GM12892 (cell line): ENCODE measurements at regions not wholly inside any gene's neighbourhood (a gene's known extent, or its start where the extent isn't known, plus 50 kb on each side); places are given as distances from the start of the nearest gene placed in this dataset.

Source experiments
- DNase-seq: peaks from one replicate; pipeline ENCODE4 v3.0.0; 2011; ENCODE audit not compliant: insufficient read length
- FAIRE-seq: peaks from 2 replicates; lab custom pipeline; 2011; peaks lifted over from hg19 to GRCh38; lab: Jason Lieb, UNC
- POLR2A ChIP-seq: IDR thresholded peaks from 2 replicates; pipeline ENCODE4 v1.6.1; 2011; ENCODE audit warnings: low read depth, low read length, control low read depth
- POLR2AphosphoS5 ChIP-seq: IDR thresholded peaks from 2 replicates; pipeline ENCODE4 v1.6.1; 2011; ENCODE audit warnings: low read depth, low read length, control low read depth
- TAF1 ChIP-seq: IDR thresholded peaks from 2 replicates; pipeline ENCODE4 v1.6.1; 2011; ENCODE audit warnings: low read depth, mild to moderate bottlenecking, control low read depth, low read length, borderline replicate concordance

- DNase-seq (no peak), FAIRE-seq (no peak)
- TF ChIP-seq POLR2AphosphoS5 (no peak), POLR2A (no peak), TAF1 (no peak)
These were observed 420.9 kb downstream of the IRX2 start for GRCh38 chr5:2330325-2331130.

- FAIRE-seq: no peak
- no peak for TF ChIP-seq POLR2A
- TF ChIP-seq TAF1: no peak
- TF ChIP-seq POLR2AphosphoS5: no peak
These were observed 421.7 kb downstream of the IRX2 start for GRCh38 chr5:2329741-2330140.

GRCh38 chr5:2326601-2327000 is 424.9 kb downstream of the IRX2 start:
- no peak for FAIRE-seq
- no peak for DNase-seq
- TF ChIP-seq POLR2AphosphoS5 (no peak), POLR2A (no peak), TAF1 (no peak)

More at GRCh38 chr5:2329741-2330140, 421.7 kb downstream of the IRX2 start:
- no peak for DNase-seq

GRCh38 chr5:2324788-2325187 is 426.7 kb downstream of the IRX2 start:
- DNase-seq (no peak), FAIRE-seq (no peak)
- no peak for TF ChIP-seq TAF1
- no peak for TF ChIP-seq POLR2AphosphoS5
- TF ChIP-seq POLR2A: no peak

- DNase-seq: no peak
- no peak for TF ChIP-seq POLR2AphosphoS5
- no peak for TF ChIP-seq POLR2A
- no peak for TF ChIP-seq TAF1
- FAIRE-seq: no peak
These were observed 430.9 kb downstream of the IRX2 start for GRCh38 chr5:2320611-2321010.

- no peak for FAIRE-seq
- DNase-seq: no peak
- TF ChIP-seq POLR2A (no peak), POLR2AphosphoS5 (no peak), TAF1 (no peak)
These were observed 433.9 kb downstream of the IRX2 start for GRCh38 chr5:2317540-2317939.

GRCh38 chr5:2311851-2312250 is 429.1 kb upstream of the IRX4 start:
- FAIRE-seq (no peak), DNase-seq (no peak)
- TF ChIP-seq POLR2AphosphoS5: no peak
- no peak for TF ChIP-seq TAF1
- no peak for TF ChIP-seq POLR2A

- no peak for DNase-seq
- TF ChIP-seq TAF1 (no peak), POLR2AphosphoS5 (no peak), POLR2A (no peak)
- no peak for FAIRE-seq
These were observed 428.2 kb upstream of the IRX4 start for GRCh38 chr5:2310946-2311345.

GRCh38 chr5:2307631-2308030 is 424.9 kb upstream of the IRX4 start:
- TF ChIP-seq TAF1: no peak
- TF ChIP-seq POLR2A: no peak
- TF ChIP-seq POLR2AphosphoS5: no peak
- no peak for FAIRE-seq
- DNase-seq: no peak

GRCh38 chr5:2306711-2307110 is 424.0 kb upstream of the IRX4 start:
- no peak for FAIRE-seq
- DNase-seq: no peak

GRCh38 chr5:2303431-2304100 is 420.8 kb upstream of the IRX4 start:
- DNase-seq (no peak), FAIRE-seq (no peak)
- TF ChIP-seq TAF1 (no peak), POLR2A (no peak), POLR2AphosphoS5 (no peak)

More at GRCh38 chr5:2306711-2307110, 424.0 kb upstream of the IRX4 start:
- no peak for TF ChIP-seq POLR2AphosphoS5
- TF ChIP-seq TAF1: no peak
- TF ChIP-seq POLR2A: no peak

GRCh38 chr5:2302169-2302568 is 419.4 kb upstream of the IRX4 start:
- no peak for FAIRE-seq
- no peak for DNase-seq
- TF ChIP-seq POLR2AphosphoS5: no peak
